Limb (tissue), 2 donors: ENCODE measurements at regions not wholly inside any gene's neighbourhood (a gene's known extent, or its start where the extent isn't known, plus 50 kb on each side); places are given as distances from the start of the nearest gene placed in this dataset.
"Not testable (repeated sequence)": the region's sequence is repeated elsewhere in the genome, so short reads cannot be mapped to it uniquely, and the experiment has no call there.

Experiments used
- DNase-seq, 2 donors: peaks; one replicate each; pipeline ENCODE4 v3.0.0-alpha.2; 2016; ENCODE audit errors: extremely low spot score in 2 of 2

- no peak for DNase-seq
Measured at GRCh38 chr19:20388706-20389225, 176.8 kb downstream of the ZNF737 start.

- DNase-seq, result no peak
Measured at GRCh38 chr19:20385061-20385460, 180.5 kb downstream of the ZNF737 start.

GRCh38 chr19:20371911-20372310 lies 193.7 kb downstream of the ZNF737 start:
- DNase-seq, result no peak

- not testable (repeated sequence) for DNase-seq
Measured at GRCh38 chr19:20371304-20371703, 194.3 kb downstream of the ZNF737 start.

GRCh38 chr19:20367811-20368294 lies 197.7 kb downstream of the ZNF737 start:
- peak; percentile 11 to 47 for DNase-seq

GRCh38 chr19:20365146-20365545 lies 198.1 kb downstream of the ZNF486 start:
- DNase-seq, result no peak

GRCh38 chr19:20359933-20360720 lies 193.1 kb downstream of the ZNF486 start:
- DNase-seq, result peak in 1 of 2 donors; percentile 47

GRCh38 chr19:20358841-20359465 lies 191.9 kb downstream of the ZNF486 start:
- DNase-seq, result not testable (repeated sequence)

GRCh38 chr19:20357921-20358320 lies 190.9 kb downstream of the ZNF486 start:
- DNase-seq, result no peak

- DNase-seq, result no peak
Measured at GRCh38 chr19:20351244-20351643, 184.2 kb downstream of the ZNF486 start.

GRCh38 chr19:20349206-20349605 lies 182.2 kb downstream of the ZNF486 start:
- DNase-seq, result no peak

- DNase-seq, result no peak
Measured at GRCh38 chr19:20339444-20339843, 172.4 kb downstream of the ZNF486 start.

GRCh38 chr19:20334760-20335159 lies 167.7 kb downstream of the ZNF486 start:
- no peak for DNase-seq

- DNase-seq, result no peak
Measured at GRCh38 chr19:20333508-20333907, 166.5 kb downstream of the ZNF486 start.

- no peak for DNase-seq
Measured at GRCh38 chr19:20325151-20325550, 158.1 kb downstream of the ZNF486 start.

- no peak for DNase-seq
Measured at GRCh38 chr19:20321139-20321763, 154.2 kb downstream of the ZNF486 start.

- DNase-seq, result no peak
Measured at GRCh38 chr19:20320191-20320590, 153.2 kb downstream of the ZNF486 start.

- DNase-seq, result no peak
Measured at GRCh38 chr19:20318616-20319015, 151.6 kb downstream of the ZNF486 start.

GRCh38 chr19:20315543-20315942 lies 148.5 kb downstream of the ZNF486 start:
- no peak for DNase-seq

GRCh38 chr19:20313894-20314293 lies 146.9 kb downstream of the ZNF486 start:
- DNase-seq, result no peak

- no peak for DNase-seq
Measured at GRCh38 chr19:20307127-20307526, 140.1 kb downstream of the ZNF486 start.

GRCh38 chr19:20296314-20296713 lies 129.3 kb downstream of the ZNF486 start:
- not testable (repeated sequence) for DNase-seq
